Endothelial cell of umbilical vein (primary cell): ENCODE measurements at regions not wholly inside any gene's neighbourhood (a gene's known extent, or its start where the extent isn't known, plus 50 kb on each side); places are given as distances from the start of the nearest gene placed in this dataset.

Experiments
- BruUV-seq: library from RNA; stranded (reverse); fragments of 400-500 nt; replicated peaks from 2 replicates; lab custom pipeline; 2021; lab: Mats Ljungman, UMichigan
- CTCF ChIA-PET: fragments of 300-600, 350-600 bp; sonication (Branson Sonifier 250); formaldehyde crosslinking; loops from one replicate; lab custom pipeline; 2021; ENCODE audit warnings: antibody characterized with exemption, inconsistent platforms; lab: Charles Lee
- POLR2A ChIA-PET: fragments of 300-600, 350-600 bp; sonication (Branson Sonifier 250); formaldehyde crosslinking; loops from one replicate; lab custom pipeline; 2021; ENCODE audit warnings: antibody characterized with exemption, inconsistent platforms; lab: Charles Lee
- DNase-seq: peaks from one replicate; pipeline ENCODE4 v3.0.0-alpha.2; 2011; ENCODE audit warnings: low read depth, low spot score
- FAIRE-seq: peaks from 2 replicates; lab custom pipeline; 2011; peaks lifted over from hg19 to GRCh38; lab: Jason Lieb, UNC
- H2AFZ ChIP-seq: 2 replicates; pipeline ENCODE4 v1.6.0; 2012; ENCODE audit warnings: low read depth, low read length, control low read depth, inconsistent platforms
- H3K27ac ChIP-seq: 2 replicates; pipeline ENCODE4 v1.5.1; 2011; ENCODE audit warnings: low read depth, mild to moderate bottlenecking, control low read depth, low read length, moderate library complexity; ENCODE audit not compliant: insufficient read depth
- H3K27me3 ChIP-seq, 2 experiments: 2 replicates each; pipeline versions ENCODE4 v1.6.0 to v1.6.1; 2011; ENCODE audit warnings: low read length in 2 of 2, mixed read lengths in 1 of 2; ENCODE audit not compliant: control insufficient read depth in 2 of 2, insufficient read depth in 2 of 2
- H3K36me3 ChIP-seq, 2 experiments: 2 replicates in 1 of 2; 3 replicates in 1 of 2; pipeline ENCODE4 v1.5.1; 2011; ENCODE audit warnings: low read length in 2 of 2, mild to moderate bottlenecking in 1 of 2, moderate library complexity in 1 of 2; ENCODE audit not compliant: control insufficient read depth in 2 of 2, insufficient read depth in 2 of 2; ENCODE audit errors: extremely low read depth in 1 of 2
- H3K4me1 ChIP-seq: 3 replicates; pipeline ENCODE4 v1.5.1; 2011; ENCODE audit warnings: mild to moderate bottlenecking, low read length; ENCODE audit not compliant: control insufficient read depth, insufficient read depth; ENCODE audit errors: extremely low read depth
- H3K4me2 ChIP-seq: 2 replicates; pipeline ENCODE4 v1.6.1; 2011; ENCODE audit warnings: low read length, control low read depth, mixed read lengths; ENCODE audit not compliant: insufficient read depth
- H3K4me3 ChIP-seq, 3 experiments: fragments of 200-600 bp in 1 of 3; sonication (generic), shearing (Covaris generic) in 1 of 3; replicated peaks in 1 of 3; 2 replicates each; pipeline ENCODE4 v1.5.1; 2011 to 2016; ENCODE audit warnings: control low read depth in 3 of 3, low read length in 3 of 3, mild to moderate bottlenecking in 2 of 3, inconsistent platforms in 1 of 3, low read depth in 1 of 3, moderate library complexity in 1 of 3; ENCODE audit not compliant: insufficient read depth in 1 of 3
- H3K79me2 ChIP-seq: 2 replicates; pipeline ENCODE4 v1.6.0; 2012; ENCODE audit warnings: low read length, inconsistent platforms; ENCODE audit not compliant: control insufficient read depth, insufficient read depth
- H3K9ac ChIP-seq: replicated peaks from 2 replicates; pipeline ENCODE3; 2011; ENCODE audit warnings: low read length, control low read depth; ENCODE audit not compliant: insufficient read depth; ENCODE audit errors: extremely low read depth
- H3K9me1 ChIP-seq: replicated peaks from 3 replicates; pipeline ENCODE4 v1.6.0; 2011; ENCODE audit warnings: mild to moderate bottlenecking, low read length; ENCODE audit not compliant: control insufficient read depth, insufficient read depth; ENCODE audit errors: extremely low read depth
- H3K9me3 ChIP-seq: replicated peaks from 2 replicates; pipeline ENCODE4 v1.5.1; 2012; ENCODE audit warnings: low read length, inconsistent platforms; ENCODE audit not compliant: control insufficient read depth, insufficient read depth
- H4K20me1 ChIP-seq: replicated peaks from 2 replicates; pipeline ENCODE3; 2011; ENCODE audit warnings: mild to moderate bottlenecking, low read length; ENCODE audit not compliant: control insufficient read depth, insufficient read depth; ENCODE audit errors: extremely low read depth
- EZH2 ChIP-seq: IDR thresholded peaks from 2 replicates; pipeline ENCODE4 v1.6.1; 2012; ENCODE audit warnings: borderline replicate concordance, low read depth, mild to moderate bottlenecking, moderate library complexity, low read length, inconsistent platforms; ENCODE audit not compliant: severe bottlenecking
- FOS ChIP-seq: IDR thresholded peaks from 2 replicates; pipeline ENCODE4 v1.6.1; 2011; ENCODE audit warnings: mild to moderate bottlenecking, low read length, moderate library complexity, borderline replicate concordance; ENCODE audit not compliant: insufficient read depth
- GATA2 ChIP-seq: IDR thresholded peaks from 2 replicates; pipeline ENCODE4 v1.7.0; 2011; ENCODE audit warnings: low read depth, mild to moderate bottlenecking, moderate library complexity, mixed read lengths, low read length; ENCODE audit not compliant: insufficient read length, insufficient read depth
- JUN ChIP-seq: IDR thresholded peaks from 2 replicates; pipeline ENCODE4 v1.6.1; 2011; ENCODE audit warnings: borderline replicate concordance, low read depth; ENCODE audit not compliant: insufficient read length, insufficient read depth
- MYC ChIP-seq: IDR thresholded peaks from one replicate; pipeline ENCODE4 v1.6.1; 2011; ENCODE audit warnings: mild to moderate bottlenecking, low read depth, low read length
- POLR2A ChIP-seq: IDR thresholded peaks from 2 replicates; pipeline ENCODE4 v1.6.1; 2012; ENCODE audit warnings: low read depth, mild to moderate bottlenecking, control low read depth, low read length
- POLR2AphosphoS5 ChIP-seq: IDR thresholded peaks from 2 replicates; pipeline ENCODE4 v1.6.1; 2012; ENCODE audit warnings: low read depth, mild to moderate bottlenecking, control low read depth, low read length, moderate library complexity; ENCODE audit not compliant: insufficient read depth
- dilution Hi-C: fragments of 300-500 bp; cut with MboI; formaldehyde crosslinking; loops from one replicate; pipeline ENCODE4 v1.15.0; 2019; ENCODE audit warnings: low sequenced_read_pairs; ENCODE audit not compliant: extremely low pct_ligation_motif_present
- intact Hi-C: fragments of 100-400 bp; cut with micrococcal nuclease; formaldehyde crosslinking; loops from one replicate; pipeline ENCODE4 v1.10.0; 2022
- TF ChIP-seq, protein P1 (sequence below), 2 donors: IDR thresholded peaks; 1 replicate in 1 of 2; 2 replicates in 1 of 2; pipeline ENCODE4 v1.5.1; 2011; ENCODE audit warnings: low read length in 2 of 2, mild to moderate bottlenecking in 2 of 2, moderate library complexity in 2 of 2, control low read depth in 1 of 2, inconsistent platforms in 1 of 2, low read depth in 1 of 2; ENCODE audit not compliant: insufficient read depth in 1 of 2; ENCODE audit errors: extremely low read depth in 1 of 2
- TF ChIP-seq, protein P2 (sequence below): IDR thresholded peaks from 2 replicates; pipeline ENCODE4 v1.6.1; 2011; ENCODE audit not compliant: insufficient read depth, insufficient read length

DNA sequence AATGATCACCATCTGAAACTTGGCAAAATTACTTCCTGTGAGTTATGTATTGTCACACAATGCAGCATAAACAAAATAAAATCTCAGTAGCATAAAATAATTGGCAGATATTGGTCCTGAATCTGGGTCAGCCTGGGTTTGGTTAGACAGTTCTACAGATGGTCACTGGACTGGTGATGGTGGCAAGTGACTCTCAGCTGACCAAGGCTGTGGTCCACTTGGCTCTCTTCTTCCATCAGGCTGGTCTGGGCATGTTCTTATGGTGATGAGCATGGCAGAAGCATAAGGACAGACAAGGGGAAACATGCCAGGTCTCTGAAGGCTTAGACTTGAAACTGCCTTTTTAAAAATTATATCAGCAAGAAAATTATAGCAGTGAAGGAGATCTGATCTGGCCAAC, 1205.0 kb upstream of the EPHA6 start:
- Histone ChIP-seq H3K9me3 (peaks cover 2% of the 10 kb centered on the region), H3K4me1 (no peaks in the 10 kb centered on the region), H3K36me3 (no peaks in the 10 kb centered on the region), H3K27me3 (no peaks in the 10 kb centered on the region), H3K79me2 (no peaks in the 10 kb centered on the region), H3K4me3 (no peak overlapping the region), H3K9ac (no peak overlapping the region), H3K27ac (no peak overlapping the region), H3K9me1 (no peaks in the 10 kb centered on the region), H4K20me1 (no peaks in the 10 kb centered on the region), H3K4me2 (no peak overlapping the region), H2AFZ (no peak overlapping the region)
- DNase-seq (no peak), FAIRE-seq (no peak)
- intact Hi-C loops (no loop called here), dilution Hi-C loops (no loop called here)
- ChIA-PET POLR2A (no interaction called here), CTCF (no interaction called here)
- BruUV-seq, result no TSS peak
- no peak for TF ChIP-seq POLR2AphosphoS5
- TF ChIP-seq FOS, result no peak
- TF ChIP-seq, protein P1, sequence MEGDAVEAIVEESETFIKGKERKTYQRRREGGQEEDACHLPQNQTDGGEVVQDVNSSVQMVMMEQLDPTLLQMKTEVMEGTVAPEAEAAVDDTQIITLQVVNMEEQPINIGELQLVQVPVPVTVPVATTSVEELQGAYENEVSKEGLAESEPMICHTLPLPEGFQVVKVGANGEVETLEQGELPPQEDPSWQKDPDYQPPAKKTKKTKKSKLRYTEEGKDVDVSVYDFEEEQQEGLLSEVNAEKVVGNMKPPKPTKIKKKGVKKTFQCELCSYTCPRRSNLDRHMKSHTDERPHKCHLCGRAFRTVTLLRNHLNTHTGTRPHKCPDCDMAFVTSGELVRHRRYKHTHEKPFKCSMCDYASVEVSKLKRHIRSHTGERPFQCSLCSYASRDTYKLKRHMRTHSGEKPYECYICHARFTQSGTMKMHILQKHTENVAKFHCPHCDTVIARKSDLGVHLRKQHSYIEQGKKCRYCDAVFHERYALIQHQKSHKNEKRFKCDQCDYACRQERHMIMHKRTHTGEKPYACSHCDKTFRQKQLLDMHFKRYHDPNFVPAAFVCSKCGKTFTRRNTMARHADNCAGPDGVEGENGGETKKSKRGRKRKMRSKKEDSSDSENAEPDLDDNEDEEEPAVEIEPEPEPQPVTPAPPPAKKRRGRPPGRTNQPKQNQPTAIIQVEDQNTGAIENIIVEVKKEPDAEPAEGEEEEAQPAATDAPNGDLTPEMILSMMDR (IDR thresholded peaks at IDR 0.05; ENCODE audit: extremely low read depth in 1 of 2, insufficient read depth in 1 of 2, low read depth in 1 of 2, low read length in 2 of 2), result no peak
- TF ChIP-seq EZH2, result no peak
- no peak for TF ChIP-seq POLR2A
- TF ChIP-seq JUN, result no peak
- TF ChIP-seq, protein P2, sequence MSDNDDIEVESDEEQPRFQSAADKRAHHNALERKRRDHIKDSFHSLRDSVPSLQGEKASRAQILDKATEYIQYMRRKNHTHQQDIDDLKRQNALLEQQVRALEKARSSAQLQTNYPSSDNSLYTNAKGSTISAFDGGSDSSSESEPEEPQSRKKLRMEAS, result no peak
- no peak for TF ChIP-seq MYC
- TF ChIP-seq GATA2, result no peak
